Gastroesophageal sphincter (tissue), 3 donors: ENCODE measurements at regions not wholly inside any gene's neighbourhood (a gene's known extent, or its start where the extent isn't known, plus 50 kb on each side); places are given as distances from the start of the nearest gene placed in this dataset.

Experiments used
- CTCF ChIP-seq, 4 experiments: fragments of 200-600 bp in 2 of 4; fragments of 450-650 bp in 2 of 4; sonication (generic) in 1 of 4; IDR thresholded peaks; one replicate each; pipeline ENCODE4 v1.5.1; 2017 to 2019; ENCODE audit warnings: antibody characterized with exemption in 4 of 4, mild to moderate bottlenecking in 2 of 4, moderate library complexity in 2 of 4
- POLR2A ChIP-seq, 2 donors: fragments of 450-650 bp; IDR thresholded peaks; one replicate each; pipeline ENCODE4 v1.6.1; 2017; ENCODE audit warnings: antibody characterized with exemption in 2 of 2, mild to moderate bottlenecking in 2 of 2, moderate library complexity in 1 of 2
- POLR2AphosphoS5 ChIP-seq: sonication (generic); formaldehyde crosslinking; IDR thresholded peaks from one replicate; pipeline ENCODE4 v1.6.1; 2017; ENCODE audit warnings: antibody characterized with exemption

- TF ChIP-seq POLR2A (IDR thresholded peaks at IDR 0.05): no peak
- no peak for TF ChIP-seq CTCF (IDR thresholded peaks at IDR 0.05)
- no peak for TF ChIP-seq POLR2AphosphoS5
These were observed 108.7 kb upstream of the INSIG1 start for GRCh38 chr7:155188821-155189581.
